HG02852 (cell line): ENCODE measurements at regions not wholly inside any gene's neighbourhood (a gene's known extent, or its start where the extent isn't known, plus 50 kb on each side); places are given as distances from the start of the nearest gene placed in this dataset.
"Not testable (repeated sequence)": the region's sequence is repeated elsewhere in the genome, so short reads cannot be mapped to it uniquely, and the experiment has no call there.

ENCODE experiments used
- ATAC-seq: cut with Tn5 transposase; IDR thresholded peaks from one replicate; pipeline ENCODE4 v1.9.1; 2021; ENCODE audit warnings: mild to moderate bottlenecking, moderate library complexity; ENCODE audit not compliant: unreplicated experiment

- no peak for ATAC-seq
These were observed 75.1 kb downstream of the HAUS1 start for GRCh38 chr18:46179306-46179705.

GRCh38 chr18:46182633-46183358 lies 78.6 kb downstream of the HAUS1 start:
- no peak for ATAC-seq

GRCh38 chr18:46184296-46184695 lies 80.1 kb downstream of the HAUS1 start:
- not testable (repeated sequence) for ATAC-seq

GRCh38 chr18:46184727-46185126 lies 80.5 kb downstream of the HAUS1 start:
- ATAC-seq = no peak

- ATAC-seq = no peak
These were observed 86.5 kb downstream of the HAUS1 start for GRCh38 chr18:46190667-46191066.

GRCh38 chr18:46196627-46197243 lies 92.5 kb downstream of the HAUS1 start:
- no peak for ATAC-seq

- no peak for ATAC-seq
These were observed 95.4 kb downstream of the HAUS1 start for GRCh38 chr18:46199515-46200147.

- not testable (repeated sequence) for ATAC-seq
These were observed 96.2 kb downstream of the HAUS1 start for GRCh38 chr18:46200178-46201055.

- no peak for ATAC-seq
These were observed 100.0 kb downstream of the HAUS1 start for GRCh38 chr18:46204143-46204542.

- no peak for ATAC-seq
These were observed 103.8 kb downstream of the HAUS1 start for GRCh38 chr18:46207985-46208384.

- no peak for ATAC-seq
These were observed 105.0 kb downstream of the HAUS1 start for GRCh38 chr18:46209161-46209560.

GRCh38 chr18:46211816-46212215 lies 107.6 kb downstream of the HAUS1 start:
- no peak for ATAC-seq

GRCh38 chr18:46212398-46212797 lies 108.2 kb downstream of the HAUS1 start:
- no peak for ATAC-seq

GRCh38 chr18:46213295-46213694 lies 109.1 kb downstream of the HAUS1 start:
- ATAC-seq = no peak

GRCh38 chr18:46214435-46214834 lies 110.2 kb downstream of the HAUS1 start:
- no peak for ATAC-seq

- no peak for ATAC-seq
These were observed 111.9 kb downstream of the HAUS1 start for GRCh38 chr18:46215902-46216723.

- no peak for ATAC-seq
These were observed 115.9 kb downstream of the HAUS1 start for GRCh38 chr18:46220116-46220515.

GRCh38 chr18:46222093-46222492 lies 117.9 kb downstream of the HAUS1 start:
- ATAC-seq = no peak

GRCh38 chr18:46222710-46223360 lies 118.7 kb downstream of the HAUS1 start:
- no peak for ATAC-seq
